NCI-H2107 treated with DMSO at 0.1 percent for 48 hours (cell line): ENCODE measurements at regions not wholly inside any gene's neighbourhood (a gene's known extent, or its start where the extent isn't known, plus 50 kb on each side); places are given as distances from the start of the nearest gene placed in this dataset.

Experiments used
- DNase-seq: peaks from one replicate; lab custom pipeline; 2025; ENCODE audit not compliant: unreplicated experiment; lab: John Stamatoyannopoulos, UW

DNA sequence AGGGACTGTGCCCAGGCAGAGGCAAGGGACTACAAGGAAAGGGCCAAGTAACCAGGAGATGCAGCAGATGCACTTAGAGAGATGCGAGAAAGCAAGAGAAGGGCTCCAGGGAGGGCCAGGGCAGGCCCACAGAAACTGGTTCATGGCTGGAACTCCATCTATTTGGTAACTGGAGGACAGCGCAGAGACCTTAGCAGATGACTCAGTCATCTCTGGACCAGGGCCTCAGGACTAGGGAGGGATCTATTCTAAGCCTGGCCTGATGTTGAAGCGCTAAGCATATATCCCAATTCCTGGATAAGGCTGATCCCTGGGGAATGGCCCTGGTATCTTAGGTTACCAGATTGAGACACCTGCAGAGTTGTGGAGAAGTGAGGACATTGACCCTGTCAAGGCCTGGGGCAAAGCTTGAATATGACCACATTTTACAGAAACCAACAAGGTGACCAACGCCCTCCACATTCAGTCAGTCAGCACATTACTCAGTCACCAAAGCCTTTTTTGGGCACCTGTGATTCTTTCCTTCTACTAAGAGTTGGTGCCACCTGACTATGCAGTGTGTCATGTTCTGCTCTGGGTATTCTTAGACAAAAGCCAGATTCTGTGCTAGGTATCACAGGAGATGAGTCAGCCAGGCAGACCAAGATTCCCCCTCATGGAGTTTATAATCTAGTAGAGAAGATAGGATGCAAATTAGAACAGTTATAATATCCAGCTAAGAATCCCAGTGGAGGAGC lies 68.4 kb upstream of the SLCO3A1 start:
- DNase-seq = no peak

DNA sequence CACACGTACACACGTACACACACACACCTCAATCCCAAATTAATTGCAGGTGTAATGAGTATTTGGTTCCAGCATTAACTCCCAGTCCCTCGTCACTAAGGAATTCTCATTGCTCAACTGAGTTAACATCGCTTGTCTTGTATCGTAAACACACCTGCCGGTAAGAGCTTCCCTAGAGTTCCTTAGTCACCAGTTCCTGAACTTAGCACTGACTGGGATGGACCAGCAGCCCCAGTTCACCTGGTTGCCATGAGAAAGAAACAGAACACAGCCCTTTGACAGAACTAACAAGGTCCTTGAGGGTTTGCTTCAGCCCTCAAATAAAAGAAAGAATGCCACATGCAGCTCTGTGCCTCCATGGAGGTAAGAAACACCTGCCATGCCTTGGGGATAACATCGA lies 66.3 kb upstream of the SLCO3A1 start:
- peak; percentile 89 for DNase-seq

DNA sequence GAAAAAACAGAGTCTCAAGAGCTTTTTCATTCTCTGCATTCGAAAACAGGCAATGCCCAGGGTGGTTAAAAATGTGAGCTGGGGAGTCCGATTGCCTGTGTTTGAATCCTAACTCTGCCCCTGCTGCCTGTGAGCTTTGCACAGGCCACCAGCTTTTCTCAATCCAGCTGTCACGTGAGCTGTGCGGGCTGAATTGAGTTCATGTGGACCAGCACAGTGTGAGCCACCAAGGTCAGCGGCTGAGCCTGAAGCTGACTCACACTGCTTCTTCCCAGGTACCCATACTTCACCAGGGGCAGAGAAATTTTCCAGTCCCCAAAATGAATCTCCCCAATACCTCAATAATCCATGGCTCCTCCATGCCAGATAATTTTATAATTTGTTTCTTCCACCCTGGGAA lies 64.4 kb upstream of the SLCO3A1 start:
- no peak for DNase-seq

DNA sequence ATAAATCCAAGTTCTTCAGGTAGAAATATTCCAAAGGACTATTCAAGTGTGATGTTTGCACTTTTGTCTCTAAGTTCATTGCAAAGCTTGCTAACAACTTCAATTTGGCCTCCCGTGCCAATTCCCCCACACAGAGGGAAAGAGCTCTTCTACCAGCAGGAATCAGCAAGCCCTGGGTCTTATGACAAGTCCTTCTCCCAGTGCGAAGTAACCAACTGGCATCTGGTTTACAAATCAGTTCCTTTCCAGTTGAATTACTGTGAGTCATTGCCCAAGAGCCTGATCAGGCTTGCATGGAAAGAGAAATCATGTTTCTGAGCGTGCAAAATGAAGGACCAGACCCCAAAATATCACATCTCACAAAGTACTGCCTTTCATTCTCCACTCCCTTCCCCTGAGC lies 62.7 kb upstream of the SLCO3A1 start:
- DNase-seq = no peak

DNA sequence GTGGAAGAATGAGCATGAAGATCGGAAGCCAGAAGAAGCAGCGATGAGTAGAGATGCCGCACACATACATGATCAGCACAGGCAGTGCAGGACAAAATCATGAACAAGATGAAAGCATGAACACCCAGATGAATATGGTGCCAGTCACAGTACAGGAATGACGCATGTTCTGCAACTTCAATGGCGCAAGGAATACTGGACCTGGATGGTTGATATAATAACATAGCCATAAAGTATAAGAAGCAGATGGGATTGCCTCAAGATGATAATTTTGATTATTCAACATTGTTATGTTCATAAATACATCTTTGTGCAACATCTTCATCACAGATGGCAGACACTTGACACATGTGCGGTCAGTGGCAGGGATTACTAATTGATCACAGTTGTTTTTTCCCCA lies 59.7 kb upstream of the SLCO3A1 start:
- DNase-seq = no peak

DNA sequence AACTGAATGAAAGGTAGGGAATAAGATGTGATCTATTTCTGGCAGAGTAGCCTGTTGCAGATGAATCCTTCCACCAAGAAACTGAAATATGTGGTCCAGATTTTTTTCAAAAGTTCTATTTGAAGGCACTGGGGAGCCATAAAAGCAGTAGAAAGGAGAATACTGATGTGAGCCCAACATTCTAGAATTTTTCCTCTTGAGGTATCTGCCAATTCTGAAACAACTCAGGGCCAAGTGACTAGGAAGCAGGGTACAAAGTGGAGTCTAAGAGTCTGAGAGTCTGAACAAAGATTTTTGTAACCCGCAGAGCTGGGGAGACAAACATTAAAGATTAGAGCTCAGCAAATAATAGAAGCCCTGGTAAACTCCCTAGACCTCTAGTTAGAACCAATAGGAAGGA lies 58.3 kb upstream of the SLCO3A1 start:
- DNase-seq = no peak

DNA sequence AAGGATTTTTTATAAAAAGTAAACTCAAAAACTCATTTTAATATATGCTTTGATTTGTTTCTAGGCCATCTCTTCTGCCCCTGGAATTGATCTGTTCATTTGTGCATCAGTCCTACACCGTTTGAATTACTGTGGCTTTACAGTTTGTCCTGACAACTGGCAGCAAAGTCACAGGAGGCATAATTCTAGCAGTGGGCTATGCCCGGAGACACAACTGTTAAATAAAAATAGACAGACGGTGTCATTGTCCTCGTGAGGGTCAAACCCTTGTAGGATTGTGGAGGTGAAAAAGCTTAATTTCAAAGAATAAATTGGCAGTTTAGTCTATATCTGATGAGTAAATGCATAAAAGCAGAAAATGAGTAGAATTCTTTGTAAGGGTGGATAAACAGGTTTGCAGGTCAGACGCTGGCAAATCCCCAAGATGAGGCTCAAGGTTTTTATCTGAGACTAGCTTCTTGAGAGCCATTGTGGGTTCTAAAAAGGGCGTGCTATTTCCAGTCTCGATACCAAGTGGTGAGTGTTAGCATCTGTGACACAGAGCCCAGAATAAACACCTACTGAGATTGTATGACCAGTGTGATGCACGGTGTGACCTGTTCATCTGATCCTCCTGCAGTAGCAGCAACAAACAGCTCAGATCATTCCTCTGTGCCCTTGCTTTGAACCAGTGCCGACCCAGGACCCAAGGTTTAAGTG lies 51.5 kb upstream of the SLCO3A1 start:
- DNase-seq = no peak

DNA sequence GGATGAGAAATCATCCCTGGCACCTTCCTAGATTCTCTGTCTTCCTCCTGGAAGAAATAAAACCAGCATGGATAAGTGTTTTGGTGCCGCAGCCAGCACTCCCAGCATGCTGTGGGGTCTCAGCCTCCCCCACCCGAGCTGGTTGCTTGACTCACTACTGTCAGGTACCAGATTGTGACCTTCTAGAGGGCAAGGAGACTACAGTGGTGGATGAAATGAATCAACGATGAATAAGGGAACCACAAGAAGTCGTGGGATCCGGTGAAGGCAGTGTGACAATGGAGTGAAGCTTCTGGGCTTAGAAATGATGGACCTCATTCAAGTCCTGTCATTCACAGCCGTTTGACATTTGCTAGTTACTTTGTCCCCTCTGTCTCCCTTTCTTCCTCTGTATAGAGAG lies 50.2 kb upstream of the SLCO3A1 start:
- DNase-seq = no peak
